OCI-LY1 (cell line): ENCODE measurements at regions not wholly inside any gene's neighbourhood (a gene's known extent, or its start where the extent isn't known, plus 50 kb on each side); places are given as distances from the start of the nearest gene placed in this dataset.

Experiments used
- H2AFZ ChIP-seq: fragments of 200-600 bp; sonication (generic), shearing (Covaris generic); 2 replicates; pipeline ENCODE4 v1.6.0; 2014; ENCODE audit warnings: antibody characterized with exemption, mild to moderate bottlenecking, low read length
- H3F3A ChIP-seq: fragments of 200-600 bp; sonication (generic), shearing (Covaris generic); 2 replicates; pipeline ENCODE4 v1.6.0; 2014; ENCODE audit warnings: mild to moderate bottlenecking, antibody characterized with exemption, low read length, moderate library complexity; ENCODE audit not compliant: insufficient read depth
- H3K27ac ChIP-seq: fragments of 200-600 bp; sonication (generic); 2 replicates; pipeline ENCODE4 v1.5.1; 2014; ENCODE audit warnings: low read length, mixed run types, mild to moderate bottlenecking, low read depth; ENCODE audit not compliant: poor library complexity, severe bottlenecking
- H3K27me3 ChIP-seq: fragments of 200-600 bp; sonication (generic); 2 replicates; pipeline ENCODE4 v1.6.0; 2014; ENCODE audit warnings: antibody characterized with exemption, mild to moderate bottlenecking, low read length, moderate library complexity; ENCODE audit not compliant: insufficient read depth
- H3K36me3 ChIP-seq: fragments of 200-600 bp; sonication (generic); 2 replicates; pipeline ENCODE4 v1.6.1; 2014; ENCODE audit warnings: mild to moderate bottlenecking, antibody characterized with exemption, low read length, moderate library complexity, mixed read lengths; ENCODE audit not compliant: insufficient read depth
- H3K4me1 ChIP-seq: fragments of 200-600 bp; sonication (generic); 2 replicates; pipeline ENCODE4 v1.5.1; 2014; ENCODE audit warnings: mild to moderate bottlenecking, low read length, moderate library complexity; ENCODE audit not compliant: insufficient read depth, severe bottlenecking
- H3K4me2 ChIP-seq: fragments of 200-600 bp; sonication (generic), shearing (Covaris generic); 2 replicates; pipeline ENCODE4 v1.6.1; 2014; ENCODE audit warnings: low read length
- H3K4me3 ChIP-seq: fragments of 200-600 bp; sonication (generic); 2 replicates; pipeline ENCODE4 v1.5.1; 2014; ENCODE audit warnings: low read length, low read depth, mild to moderate bottlenecking, mixed read lengths; ENCODE audit not compliant: poor library complexity, severe bottlenecking
- H3K79me2 ChIP-seq: fragments of 200-600 bp; shearing (Covaris generic); 2 replicates; pipeline ENCODE4 v1.6.1; 2016; ENCODE audit warnings: mixed run types, low read length, mixed read lengths; ENCODE audit not compliant: insufficient read depth
- H3K9ac ChIP-seq: fragments of 200-600 bp; sonication (generic), shearing (Covaris generic); 2 replicates; pipeline ENCODE4 v1.6.1; 2014; ENCODE audit warnings: mild to moderate bottlenecking, low read length, mixed read lengths
- H3K9me2 ChIP-seq: fragments of 200-600 bp; sonication (generic), shearing (Covaris generic); 2 replicates; pipeline ENCODE4 v1.6.1; 2014; ENCODE audit warnings: low read depth, mild to moderate bottlenecking, low read length, mixed read lengths
- H3K9me3 ChIP-seq: fragments of 200-600 bp; shearing (Covaris generic); 2 replicates; pipeline ENCODE4 v1.6.1; 2014; ENCODE audit warnings: low read length, mixed read lengths
- H4K20me1 ChIP-seq: fragments of 200-600 bp; sonication (generic), shearing (Covaris generic); 2 replicates; pipeline ENCODE4 v1.6.0; 2016; ENCODE audit warnings: mild to moderate bottlenecking, low read length; ENCODE audit not compliant: insufficient read depth
- EZH2 ChIP-seq: fragments of 200-600 bp; sonication (generic), shearing (Covaris generic); IDR thresholded peaks from 2 replicates; pipeline ENCODE4 v1.8.0; 2017; ENCODE audit warnings: borderline replicate concordance, mixed run types, mild to moderate bottlenecking, antibody characterized with exemption, low read length, moderate library complexity, mixed read lengths
- TF ChIP-seq, protein P1 (sequence below): fragments of 200-600 bp; sonication (generic), shearing (Covaris generic); IDR thresholded peaks from 2 replicates; pipeline ENCODE4 v1.5.1; 2017; ENCODE audit warnings: mild to moderate bottlenecking, antibody characterized with exemption, low read length, moderate library complexity, mixed read lengths

DNA sequence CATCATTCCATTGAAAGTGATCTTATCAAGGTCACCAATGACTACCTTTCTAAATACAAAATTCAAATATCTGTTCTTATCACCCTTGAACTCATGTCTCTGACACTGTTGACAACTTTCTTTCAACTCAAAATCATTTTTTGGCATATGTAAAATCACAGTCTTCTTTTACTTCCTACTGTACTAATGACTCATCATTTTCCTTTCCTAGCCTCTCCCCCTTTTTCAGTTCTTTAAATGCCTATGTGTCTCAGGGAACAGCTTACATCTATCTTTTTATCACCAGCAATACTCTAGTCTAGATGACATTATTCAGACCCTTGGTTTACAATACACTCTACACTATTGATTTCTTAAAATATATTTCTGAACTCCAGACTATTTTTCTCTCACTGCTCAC is 2220.7 kb upstream of the RAG2 start:
- Histone ChIP-seq H3K9ac (no peak overlapping the region), H3K4me1 (no peaks in the 10 kb centered on the region), H3F3A (no peaks in the 10 kb centered on the region), H3K9me3 (no peaks in the 10 kb centered on the region), H3K27me3 (no peaks in the 10 kb centered on the region), H3K36me3 (no peaks in the 10 kb centered on the region), H3K9me2 (no peaks in the 10 kb centered on the region), H3K4me2 (no peak overlapping the region), H3K4me3 (no peak overlapping the region), H3K27ac (no peak overlapping the region), H4K20me1 (no peaks in the 10 kb centered on the region), H2AFZ (no peak overlapping the region), H3K79me2 (no peaks in the 10 kb centered on the region)
- no peak for TF ChIP-seq EZH2
- TF ChIP-seq, protein P1, sequence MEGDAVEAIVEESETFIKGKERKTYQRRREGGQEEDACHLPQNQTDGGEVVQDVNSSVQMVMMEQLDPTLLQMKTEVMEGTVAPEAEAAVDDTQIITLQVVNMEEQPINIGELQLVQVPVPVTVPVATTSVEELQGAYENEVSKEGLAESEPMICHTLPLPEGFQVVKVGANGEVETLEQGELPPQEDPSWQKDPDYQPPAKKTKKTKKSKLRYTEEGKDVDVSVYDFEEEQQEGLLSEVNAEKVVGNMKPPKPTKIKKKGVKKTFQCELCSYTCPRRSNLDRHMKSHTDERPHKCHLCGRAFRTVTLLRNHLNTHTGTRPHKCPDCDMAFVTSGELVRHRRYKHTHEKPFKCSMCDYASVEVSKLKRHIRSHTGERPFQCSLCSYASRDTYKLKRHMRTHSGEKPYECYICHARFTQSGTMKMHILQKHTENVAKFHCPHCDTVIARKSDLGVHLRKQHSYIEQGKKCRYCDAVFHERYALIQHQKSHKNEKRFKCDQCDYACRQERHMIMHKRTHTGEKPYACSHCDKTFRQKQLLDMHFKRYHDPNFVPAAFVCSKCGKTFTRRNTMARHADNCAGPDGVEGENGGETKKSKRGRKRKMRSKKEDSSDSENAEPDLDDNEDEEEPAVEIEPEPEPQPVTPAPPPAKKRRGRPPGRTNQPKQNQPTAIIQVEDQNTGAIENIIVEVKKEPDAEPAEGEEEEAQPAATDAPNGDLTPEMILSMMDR, result no peak

DNA sequence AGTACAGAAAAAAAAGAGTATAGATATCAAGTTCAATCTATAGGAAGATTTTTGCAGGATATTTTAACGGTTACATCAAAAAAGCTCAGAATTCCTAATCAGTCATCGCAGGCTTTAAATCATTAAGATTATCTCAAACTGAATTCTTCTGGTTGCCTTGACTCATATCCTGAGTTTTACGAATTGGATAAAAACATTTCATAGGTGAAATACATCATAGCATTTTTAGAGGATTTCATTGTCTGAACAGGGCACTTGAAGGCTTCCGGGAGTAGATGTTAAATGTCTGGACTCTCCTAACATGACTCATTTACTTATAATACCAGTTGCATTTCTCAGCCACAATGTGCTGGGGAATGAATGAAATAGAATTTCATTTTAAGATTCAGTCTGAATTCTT is 2216.6 kb upstream of the RAG2 start:
- no peaks in the 10 kb centered on the region for H4K20me1 ChIP-seq
- no peak overlapping the region for H3K27ac ChIP-seq
- H3K4me1 ChIP-seq, result no peaks in the 10 kb centered on the region
- H3K9me2 ChIP-seq, result no peaks in the 10 kb centered on the region
- no peaks in the 10 kb centered on the region for H3F3A ChIP-seq
- H3K79me2 ChIP-seq, result no peaks in the 10 kb centered on the region
- no peak overlapping the region for H2AFZ ChIP-seq
- H3K9me3 ChIP-seq, result no peaks in the 10 kb centered on the region
- no peak overlapping the region for H3K9ac ChIP-seq
- no peak overlapping the region for H3K4me2 ChIP-seq
- H3K36me3 ChIP-seq, result no peaks in the 10 kb centered on the region
- no peaks in the 10 kb centered on the region for H3K27me3 ChIP-seq
- TF ChIP-seq, protein P1, result no peak
- no peak for TF ChIP-seq EZH2
- no peak overlapping the region for H3K4me3 ChIP-seq

DNA sequence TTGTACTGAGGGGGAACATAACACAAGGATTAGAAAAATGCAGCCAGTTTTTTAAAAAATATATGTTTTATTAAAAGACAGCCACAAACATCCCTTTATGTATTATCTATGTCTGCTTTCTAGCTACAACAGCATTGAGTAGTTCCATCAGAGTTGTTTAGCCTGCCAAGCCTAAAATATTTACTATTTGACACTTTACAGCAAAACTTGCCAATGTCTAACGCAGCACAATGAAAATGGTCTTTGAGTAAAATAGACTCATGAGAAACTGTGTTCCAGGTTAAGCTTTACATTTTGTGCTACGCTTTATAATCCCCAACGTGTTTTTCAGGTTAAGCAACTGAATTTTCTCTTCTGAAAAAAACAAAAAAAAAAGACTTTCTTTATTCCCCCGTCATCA is 2211.5 kb upstream of the RAG2 start:
- Histone ChIP-seq H3K9me3 (no peaks in the 10 kb centered on the region), H3K4me1 (no peaks in the 10 kb centered on the region), H3K27me3 (no peaks in the 10 kb centered on the region), H3K4me2 (no peak overlapping the region), H3K36me3 (no peaks in the 10 kb centered on the region), H3K9ac (no peak overlapping the region), H3F3A (no peaks in the 10 kb centered on the region), H3K4me3 (no peak overlapping the region), H4K20me1 (no peaks in the 10 kb centered on the region), H2AFZ (no peak overlapping the region), H3K9me2 (no peaks in the 10 kb centered on the region), H3K79me2 (no peaks in the 10 kb centered on the region), H3K27ac (no peak overlapping the region)
- TF ChIP-seq, protein P1, result no peak
- TF ChIP-seq EZH2, result no peak
